Testis (tissue), 2 donors: ENCODE measurements at regions not wholly inside any gene's neighbourhood (a gene's known extent, or its start where the extent isn't known, plus 50 kb on each side); places are given as distances from the start of the nearest gene placed in this dataset.

Experiments
- DNase-seq: peaks from one replicate; pipeline ENCODE4 v3.0.0-alpha.2; 2019
- H3K27ac ChIP-seq, 2 donors: fragments of 200-600 bp; sonication (generic); one replicate each; pipeline ENCODE4 v1.5.1; 2019
- H3K27me3 ChIP-seq: fragments of 200-600 bp; sonication (generic); one replicate; pipeline ENCODE4 v1.5.1; 2019
- H3K36me3 ChIP-seq: fragments of 200-600 bp; sonication (generic); one replicate; pipeline ENCODE4 v1.5.1; 2017; ENCODE audit warnings: low read depth; ENCODE audit errors: missing control alignments
- H3K4me1 ChIP-seq: fragments of 200-600 bp; sonication (generic); one replicate; pipeline ENCODE4 v1.5.1; 2019
- H3K4me3 ChIP-seq, 2 donors: fragments of 200-600 bp; sonication (generic); one replicate each; pipeline ENCODE4 v1.5.1; 2017 to 2019
- H3K9me3 ChIP-seq: fragments of 200-600 bp; sonication (generic); one replicate; pipeline ENCODE4 v1.5.1; 2017
- CTCF ChIP-seq, 3 experiments: fragments of 450-650 bp in 2 of 3; fragments of 200-600 bp in 1 of 3; sonication (generic) in 1 of 3; IDR thresholded peaks; one replicate each; pipeline ENCODE4 v1.5.1; 2016 to 2019; ENCODE audit warnings: antibody characterized with exemption in 3 of 3, mild to moderate bottlenecking in 2 of 3, moderate library complexity in 1 of 3
- POLR2A ChIP-seq: fragments of 450-650 bp; IDR thresholded peaks from one replicate; pipeline ENCODE4 v1.6.1; 2017; ENCODE audit warnings: antibody characterized with exemption, mild to moderate bottlenecking, moderate library complexity
- WGBS, 2 donors: methylation state at CpG; one replicate each; pipeline ENCODE4 v1.1.5; 2018; 5-methylcytosine and 5-hydroxymethylcytosine counted together
- intact Hi-C: fragments of 100-400 bp; cut with DNase I; formaldehyde crosslinking; loops from one replicate; pipeline ENCODE4 v1.15.1; 2023; ENCODE audit warnings: low total_unique reads

- DNase-seq: no peak
These were observed 83.8 kb downstream of the GATA6 start for GRCh38 chr18:22253156-22253555.

More at GRCh38 chr18:22253156-22253555, 83.8 kb downstream of the GATA6 start:
- Histone ChIP-seq H3K36me3 (no peaks in the 10 kb centered on the region), H3K4me3 (no peak overlapping the region), H3K9me3 (no peaks in the 10 kb centered on the region), H3K27ac (no peak overlapping the region), H3K4me1 (no peaks in the 10 kb centered on the region), H3K27me3 (no peaks in the 10 kb centered on the region)
- WGBS, 2 donors: 54 to 64% methylated on average over 5 of the region's 5 CpGs
- intact Hi-C loops: no loop called here
- TF ChIP-seq POLR2A (no peak), CTCF (IDR thresholded peaks at IDR 0.05) (no peak)
